HG03469 (cell line): ENCODE measurements at regions not wholly inside any gene's neighbourhood (a gene's known extent, or its start where the extent isn't known, plus 50 kb on each side); places are given as distances from the start of the nearest gene placed in this dataset.
"Not testable (repeated sequence)": the region's sequence is repeated elsewhere in the genome, so short reads cannot be mapped to it uniquely, and the experiment has no call there.

Source experiments
- ATAC-seq: cut with Tn5 transposase; IDR thresholded peaks from one replicate; pipeline ENCODE4 v1.9.1; 2021; ENCODE audit warnings: mild to moderate bottlenecking, moderate library complexity, moderate number of reproducible peaks; ENCODE audit not compliant: unreplicated experiment

- no peak for ATAC-seq
Measured at GRCh38 chr4:162767083-162767482, 399.6 kb downstream of the NAF1 start.

- no peak for ATAC-seq
Measured at GRCh38 chr4:162761965-162762364, 404.7 kb downstream of the NAF1 start.

- not testable (repeated sequence) for ATAC-seq
Measured at GRCh38 chr4:162740228-162740627, 426.5 kb downstream of the NAF1 start.

GRCh38 chr4:162739596-162739995 is 427.1 kb downstream of the NAF1 start:
- not testable (repeated sequence) for ATAC-seq

- ATAC-seq: no peak
Measured at GRCh38 chr4:162732876-162733275, 433.8 kb downstream of the NAF1 start.

GRCh38 chr4:162727766-162728165 is 438.9 kb downstream of the NAF1 start:
- ATAC-seq: no peak

- no peak for ATAC-seq
Measured at GRCh38 chr4:162727232-162727631, 439.5 kb downstream of the NAF1 start.

GRCh38 chr4:162715401-162715800 is 451.3 kb downstream of the NAF1 start:
- no peak for ATAC-seq

GRCh38 chr4:162707962-162708361 is 458.7 kb downstream of the NAF1 start:
- ATAC-seq: no peak

GRCh38 chr4:162706632-162707031 is 460.1 kb downstream of the NAF1 start:
- no peak for ATAC-seq

GRCh38 chr4:162706051-162706450 is 460.6 kb downstream of the NAF1 start:
- no peak for ATAC-seq

- no peak for ATAC-seq
Measured at GRCh38 chr4:162705130-162705803, 461.4 kb downstream of the NAF1 start.

- ATAC-seq: no peak
Measured at GRCh38 chr4:162700815-162701361, 465.8 kb downstream of the NAF1 start.

GRCh38 chr4:162700358-162700757 is 466.3 kb downstream of the NAF1 start:
- ATAC-seq: no peak

- ATAC-seq: no peak
Measured at GRCh38 chr4:162699629-162700028, 467.1 kb downstream of the NAF1 start.

GRCh38 chr4:162685410-162685809 is 481.3 kb downstream of the NAF1 start:
- no peak for ATAC-seq

GRCh38 chr4:162684998-162685397 is 481.7 kb downstream of the NAF1 start:
- no peak for ATAC-seq

GRCh38 chr4:162684371-162684700 is 482.4 kb downstream of the NAF1 start:
- ATAC-seq: no peak

GRCh38 chr4:162683659-162684370 is 482.9 kb downstream of the NAF1 start:
- ATAC-seq: no peak

- ATAC-seq: no peak
Measured at GRCh38 chr4:162682651-162683050, 484.0 kb downstream of the NAF1 start.

GRCh38 chr4:162681212-162681611 is 485.5 kb downstream of the NAF1 start:
- no peak for ATAC-seq

- ATAC-seq: no peak
Measured at GRCh38 chr4:162675661-162676060, 491.0 kb downstream of the NAF1 start.
